Skeletal muscle cell (primary cell): ENCODE measurements at regions not wholly inside any gene's neighbourhood (a gene's known extent, or its start where the extent isn't known, plus 50 kb on each side); places are given as distances from the start of the nearest gene placed in this dataset.
"Not testable (repeated sequence)": the region's sequence is repeated elsewhere in the genome, so short reads cannot be mapped to it uniquely, and the experiment has no call there.

ENCODE experiments used
- DNase-seq: peaks from one replicate; pipeline ENCODE4 v3.0.0-alpha.2; 2010; ENCODE audit warnings: low read depth
- H3K4me3 ChIP-seq: 2 replicates; pipeline ENCODE4 v1.5.1; 2011; ENCODE audit warnings: low read depth, mild to moderate bottlenecking, control low read depth, low read length, moderate library complexity

GRCh38 chr10:46734262-46734642 is 155.3 kb downstream of the SYT15 start:
- H3K4me3 ChIP-seq, DNase-seq: not testable (repeated sequence)

GRCh38 chr10:46739919-46740318 is 161.0 kb downstream of the SYT15 start:
- DNase-seq, result not testable (repeated sequence)

GRCh38 chr10:46740368-46740767 is 161.4 kb downstream of the SYT15 start:
- DNase-seq, H3K4me3 ChIP-seq: not testable (repeated sequence)

More at GRCh38 chr10:46739919-46740318, 161.0 kb downstream of the SYT15 start:
- not testable (repeated sequence) for H3K4me3 ChIP-seq

- not testable (repeated sequence) for DNase-seq, H3K4me3 ChIP-seq
Observed at GRCh38 chr10:46749003-46749402, 162.2 kb upstream of the PTPN20 start.

- not testable (repeated sequence) for H3K4me3 ChIP-seq, DNase-seq
Observed at GRCh38 chr10:46749470-46749869, 161.8 kb upstream of the PTPN20 start.

GRCh38 chr10:46753763-46754162 is 157.5 kb upstream of the PTPN20 start:
- DNase-seq, H3K4me3 ChIP-seq: not testable (repeated sequence)

GRCh38 chr10:46761471-46761870 is 149.8 kb upstream of the PTPN20 start:
- DNase-seq, H3K4me3 ChIP-seq: not testable (repeated sequence)

GRCh38 chr10:46768515-46769291 is 142.5 kb upstream of the PTPN20 start:
- DNase-seq, H3K4me3 ChIP-seq: not testable (repeated sequence)

- not testable (repeated sequence) for DNase-seq, H3K4me3 ChIP-seq
Observed at GRCh38 chr10:46773178-46773896, 137.9 kb upstream of the PTPN20 start.

GRCh38 chr10:46773897-46774236 is 137.4 kb upstream of the PTPN20 start:
- DNase-seq, H3K4me3 ChIP-seq: not testable (repeated sequence)

- DNase-seq, H3K4me3 ChIP-seq: not testable (repeated sequence)
Observed at GRCh38 chr10:46774366-46774765, 136.9 kb upstream of the PTPN20 start.

GRCh38 chr10:46774945-46775667 is 136.1 kb upstream of the PTPN20 start:
- not testable (repeated sequence) for DNase-seq, H3K4me3 ChIP-seq

- not testable (repeated sequence) for DNase-seq, H3K4me3 ChIP-seq
Observed at GRCh38 chr10:46775668-46776059, 135.6 kb upstream of the PTPN20 start.

GRCh38 chr10:46779571-46779970 is 131.7 kb upstream of the PTPN20 start:
- not testable (repeated sequence) for DNase-seq, H3K4me3 ChIP-seq

GRCh38 chr10:46780164-46780563 is 131.1 kb upstream of the PTPN20 start:
- DNase-seq, H3K4me3 ChIP-seq: not testable (repeated sequence)

- H3K4me3 ChIP-seq, DNase-seq: not testable (repeated sequence)
Observed at GRCh38 chr10:46781001-46781400, 130.2 kb upstream of the PTPN20 start.

- not testable (repeated sequence) for DNase-seq, H3K4me3 ChIP-seq
Observed at GRCh38 chr10:46782001-46782874, 129.0 kb upstream of the PTPN20 start.

- not testable (repeated sequence) for H3K4me3 ChIP-seq, DNase-seq
Observed at GRCh38 chr10:46784665-46785064, 126.6 kb upstream of the PTPN20 start.

GRCh38 chr10:46786125-46786517 is 125.1 kb upstream of the PTPN20 start:
- H3K4me3 ChIP-seq, result peak overlapping the region; percentile 67
- DNase-seq, result not testable (repeated sequence)
